ENCODE measurements at regions not wholly inside any gene's neighbourhood (a gene's known extent, or its start where the extent isn't known, plus 50 kb on each side); places are given as distances from the start of the nearest gene placed in this dataset.
"Not testable (repeated sequence)": the region's sequence is repeated elsewhere in the genome, so short reads cannot be mapped to it uniquely, and the experiment has no call there.

GRCh38 chr14:50014809-50015430 lies 101.5 kb downstream of the VCPKMT start:
- no peak for DNase-seq (ENCODE audit: low read depth in 2 of 2, low spot score in 1 of 2)

- no peak for DNase-seq (ENCODE audit: low read depth in 2 of 2, low spot score in 1 of 2)
Measured at GRCh38 chr14:50015716-50016115, 100.7 kb downstream of the VCPKMT start.

GRCh38 chr14:50018201-50018932 lies 98.0 kb downstream of the VCPKMT start:
- DNase-seq (ENCODE audit: low read depth in 2 of 2, low spot score in 1 of 2), result no peak

- DNase-seq (ENCODE audit: low read depth in 2 of 2, low spot score in 1 of 2), result no peak
Measured at GRCh38 chr14:50018933-50019210, 97.5 kb downstream of the VCPKMT start.

GRCh38 chr14:50020184-50020583 lies 96.2 kb downstream of the VCPKMT start:
- DNase-seq (ENCODE audit: low read depth in 2 of 2, low spot score in 1 of 2), result no peak

- no peak for DNase-seq (ENCODE audit: low read depth in 2 of 2, low spot score in 1 of 2)
Measured at GRCh38 chr14:50020799-50021198, 95.6 kb downstream of the VCPKMT start.

- DNase-seq (ENCODE audit: low read depth in 2 of 2, low spot score in 1 of 2), result no peak
Measured at GRCh38 chr14:50021261-50022031, 94.9 kb downstream of the VCPKMT start.

GRCh38 chr14:50022661-50023060 lies 93.7 kb downstream of the VCPKMT start:
- no peak for DNase-seq (ENCODE audit: low read depth in 2 of 2, low spot score in 1 of 2)

GRCh38 chr14:50023671-50024490 lies 92.5 kb downstream of the VCPKMT start:
- DNase-seq (ENCODE audit: low read depth in 2 of 2, low spot score in 1 of 2), result no peak

GRCh38 chr14:50025073-50025472 lies 91.3 kb downstream of the VCPKMT start:
- DNase-seq (ENCODE audit: low read depth in 2 of 2, low spot score in 1 of 2), result no peak

GRCh38 chr14:50025776-50026175 lies 90.6 kb downstream of the VCPKMT start:
- no peak for DNase-seq (ENCODE audit: low read depth in 2 of 2, low spot score in 1 of 2)

- DNase-seq (ENCODE audit: low read depth in 2 of 2, low spot score in 1 of 2), result no peak
Measured at GRCh38 chr14:50026396-50026795, 90.0 kb downstream of the VCPKMT start.

GRCh38 chr14:50027816-50028215 lies 88.6 kb downstream of the VCPKMT start:
- no peak for DNase-seq (ENCODE audit: low read depth in 2 of 2, low spot score in 1 of 2)

GRCh38 chr14:50028458-50028857 lies 87.9 kb downstream of the VCPKMT start:
- no peak for DNase-seq (ENCODE audit: low read depth in 2 of 2, low spot score in 1 of 2)

GRCh38 chr14:50030036-50030435 lies 86.3 kb downstream of the VCPKMT start:
- no peak for DNase-seq (ENCODE audit: low read depth in 2 of 2, low spot score in 1 of 2)

- DNase-seq (ENCODE audit: low read depth in 2 of 2, low spot score in 1 of 2), result not testable (repeated sequence)
Measured at GRCh38 chr14:50030911-50031310, 85.5 kb downstream of the VCPKMT start.

GRCh38 chr14:50031602-50032313 lies 84.6 kb downstream of the VCPKMT start:
- DNase-seq (ENCODE audit: low read depth in 2 of 2, low spot score in 1 of 2), result no peak

- not testable (repeated sequence) for DNase-seq (ENCODE audit: low read depth in 2 of 2, low spot score in 1 of 2)
Measured at GRCh38 chr14:50032462-50033167, 83.8 kb downstream of the VCPKMT start.

GRCh38 chr14:50035214-50035613 lies 81.2 kb downstream of the VCPKMT start:
- DNase-seq (ENCODE audit: low read depth in 2 of 2, low spot score in 1 of 2), result no peak

- no peak for DNase-seq (ENCODE audit: low read depth in 2 of 2, low spot score in 1 of 2)
Measured at GRCh38 chr14:50036211-50036610, 80.2 kb downstream of the VCPKMT start.

All from stimulated activated CD8-positive, alpha-beta memory T cell treated with anti-CD3 and anti-CD28 coated beads, Interleukin-4, amount 100 ng/mL, for 4 hours (primary cell).